GM21390 (cell line): ENCODE measurements at regions not wholly inside any gene's neighbourhood (a gene's known extent, or its start where the extent isn't known, plus 50 kb on each side); places are given as distances from the start of the nearest gene placed in this dataset.

ENCODE experiments used
- ATAC-seq: cut with Tn5 transposase; IDR thresholded peaks from one replicate; pipeline ENCODE4 v1.9.1; 2021; ENCODE audit not compliant: unreplicated experiment

DNA sequence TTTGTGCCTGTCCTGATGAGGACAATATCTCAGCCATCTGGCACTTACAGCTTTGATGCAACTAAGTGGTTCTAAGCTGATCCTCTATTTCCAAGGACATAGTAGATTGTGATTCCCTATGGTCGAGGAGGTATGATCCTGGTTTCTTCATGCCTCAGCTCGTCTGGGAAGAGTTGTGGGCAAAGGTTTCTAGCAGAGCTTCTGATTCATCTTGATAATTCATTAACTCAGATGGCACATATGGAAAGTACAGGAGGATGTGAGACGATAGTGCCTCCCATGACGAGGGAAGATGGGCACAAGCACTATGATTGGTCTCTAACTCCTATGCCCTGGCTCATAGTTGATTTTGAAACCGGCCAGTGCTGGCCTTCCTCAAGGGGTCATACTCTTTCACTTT lies 334.2 kb upstream of the SEMA6D start:
- ATAC-seq: no peak

DNA sequence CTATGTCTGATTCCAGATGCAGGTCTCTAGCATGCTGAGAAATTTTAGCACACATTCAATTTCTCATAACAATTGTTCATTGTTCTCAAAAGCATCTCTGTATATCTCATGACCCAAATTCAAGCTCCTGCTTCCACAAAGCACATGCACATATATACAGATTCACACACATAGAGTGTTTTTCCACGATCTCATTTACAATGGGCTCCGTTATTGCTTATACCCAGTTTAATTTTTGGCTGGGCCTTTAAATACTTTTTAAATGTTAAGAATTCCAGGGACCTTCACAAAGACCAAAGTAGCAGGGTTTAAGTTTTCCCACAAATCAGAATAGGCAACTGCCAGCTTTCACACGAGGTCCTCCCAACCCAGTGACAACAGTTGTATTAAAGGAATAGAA lies 333.5 kb upstream of the SEMA6D start:
- no peak for ATAC-seq

DNA sequence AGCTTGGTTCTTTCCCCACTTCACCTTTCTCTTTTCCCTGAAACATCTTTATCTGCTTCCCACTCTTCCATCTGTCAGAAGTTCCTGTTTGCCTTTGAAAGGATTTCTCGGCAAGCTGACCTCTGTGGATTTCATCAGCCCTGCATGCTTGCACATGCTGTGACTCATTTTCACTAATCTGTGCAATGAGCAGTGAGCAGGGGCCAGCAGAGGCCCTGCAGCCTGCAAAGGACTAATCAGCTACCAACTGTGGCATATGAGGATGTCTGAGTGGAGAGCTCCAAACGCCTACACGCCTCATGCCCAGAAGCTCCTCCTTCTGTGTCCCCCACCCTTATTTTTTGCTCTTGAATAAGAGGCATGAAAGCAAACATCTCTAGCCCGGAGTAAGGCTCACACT lies 333.0 kb upstream of the SEMA6D start:
- no peak for ATAC-seq

DNA sequence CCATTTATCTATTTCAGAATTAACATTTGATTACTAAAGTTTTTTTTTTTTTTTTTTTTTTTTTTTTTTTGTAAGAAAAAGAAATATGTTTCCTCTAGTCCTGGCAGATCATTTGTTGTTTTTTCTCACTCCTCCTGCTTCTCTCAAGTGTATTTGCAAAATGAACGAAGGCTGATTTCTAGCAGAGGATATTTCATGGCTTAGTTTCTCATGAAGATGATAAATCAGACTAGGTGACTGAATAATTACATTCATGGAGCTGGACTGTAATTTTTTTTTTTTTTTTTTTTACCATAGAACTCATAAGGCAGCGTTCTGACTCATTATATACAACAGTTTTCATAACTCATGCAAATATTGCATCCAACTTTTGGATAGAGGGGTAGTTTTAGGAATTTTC lies 332.5 kb upstream of the SEMA6D start:
- no peak for ATAC-seq

DNA sequence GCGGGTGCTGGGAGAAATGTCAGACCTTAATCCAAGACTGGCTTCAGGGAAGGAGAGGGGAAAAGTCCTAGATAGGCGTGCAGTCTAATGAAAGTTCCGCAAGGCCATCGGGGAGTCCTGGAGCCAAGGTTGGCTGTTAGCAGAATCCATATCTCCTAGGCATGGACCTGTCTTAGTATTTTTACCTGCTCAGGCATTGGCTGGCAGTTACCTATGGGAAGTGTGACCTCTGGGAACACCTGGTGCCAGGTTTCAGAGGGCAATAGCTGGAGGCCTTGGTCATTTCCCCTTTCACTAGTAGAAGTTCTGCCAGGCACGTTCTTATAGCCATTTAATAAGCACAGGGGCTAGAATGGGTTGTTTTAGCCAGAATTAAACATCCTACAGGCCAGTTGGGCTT lies 330.8 kb upstream of the SEMA6D start:
- no peak for ATAC-seq

DNA sequence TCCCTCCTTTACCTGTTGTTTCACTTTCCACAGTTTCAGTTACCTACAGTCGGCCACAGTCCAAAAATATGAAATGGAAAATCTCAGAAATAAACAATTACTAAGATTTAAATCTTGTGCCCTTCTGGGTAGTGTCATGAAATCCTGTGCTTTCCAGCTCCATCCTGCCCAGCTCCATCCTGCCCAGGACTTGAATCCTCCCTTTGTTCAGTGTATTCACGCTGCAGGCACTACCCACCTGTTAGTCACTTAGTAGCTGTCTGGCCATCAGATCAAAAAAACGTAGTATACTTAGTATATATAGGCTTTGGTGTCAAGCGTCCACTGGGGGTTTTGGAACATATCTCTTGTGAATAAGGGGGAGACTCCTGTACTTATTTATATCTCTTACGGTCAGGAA lies 329.0 kb upstream of the SEMA6D start:
- ATAC-seq: no peak

DNA sequence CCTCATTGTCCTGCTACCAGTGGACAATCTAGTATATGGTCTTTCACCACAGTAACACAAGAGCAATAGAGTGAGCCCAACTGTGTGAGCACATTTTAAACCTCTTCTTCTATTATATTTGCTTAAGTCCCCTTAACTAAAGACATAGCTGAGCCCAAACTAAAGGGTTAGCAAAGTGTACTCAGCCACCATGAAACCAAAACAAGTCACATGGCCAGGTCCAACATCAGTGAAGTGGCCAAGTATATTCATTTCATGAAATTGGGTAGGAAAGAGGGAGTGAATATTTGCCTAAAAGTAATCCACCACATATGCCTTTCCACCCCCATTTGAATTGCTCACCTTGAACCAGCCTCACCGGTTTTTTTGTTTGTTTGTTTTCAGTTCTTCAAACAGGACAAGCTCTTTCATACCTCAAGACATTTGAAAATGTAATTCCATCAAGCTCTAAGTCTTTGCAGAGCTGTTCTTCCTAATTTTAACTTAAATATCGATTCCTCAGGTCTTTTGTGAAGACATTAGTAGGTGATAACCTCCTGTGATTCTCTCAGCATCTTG lies 327.0 kb upstream of the SEMA6D start:
- ATAC-seq: no peak

DNA sequence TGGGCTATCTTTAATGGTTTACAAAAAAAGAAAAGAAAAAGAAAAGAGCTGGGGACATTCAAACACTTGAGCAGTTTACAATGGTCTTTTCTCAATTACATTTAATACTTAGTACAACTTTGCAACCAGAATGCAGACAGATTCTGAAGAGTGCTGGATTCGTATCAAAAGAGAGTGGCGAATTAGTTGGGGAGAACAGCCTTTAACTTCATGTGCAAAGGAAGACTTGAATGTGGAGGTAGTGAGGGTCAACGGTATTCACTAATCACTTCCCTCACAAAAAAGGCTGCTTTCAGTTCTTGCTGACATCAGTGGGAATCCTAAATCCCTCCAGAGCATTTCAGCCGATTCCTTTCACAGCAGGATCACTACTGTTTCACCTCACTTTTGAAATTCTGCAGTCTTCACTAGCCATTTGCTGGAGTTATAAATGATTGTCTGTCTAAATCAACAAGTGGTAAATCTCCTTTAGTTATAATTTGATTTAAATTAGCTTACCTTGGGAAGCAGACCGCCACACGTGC lies 323.0 kb upstream of the SEMA6D start:
- no peak for ATAC-seq

DNA sequence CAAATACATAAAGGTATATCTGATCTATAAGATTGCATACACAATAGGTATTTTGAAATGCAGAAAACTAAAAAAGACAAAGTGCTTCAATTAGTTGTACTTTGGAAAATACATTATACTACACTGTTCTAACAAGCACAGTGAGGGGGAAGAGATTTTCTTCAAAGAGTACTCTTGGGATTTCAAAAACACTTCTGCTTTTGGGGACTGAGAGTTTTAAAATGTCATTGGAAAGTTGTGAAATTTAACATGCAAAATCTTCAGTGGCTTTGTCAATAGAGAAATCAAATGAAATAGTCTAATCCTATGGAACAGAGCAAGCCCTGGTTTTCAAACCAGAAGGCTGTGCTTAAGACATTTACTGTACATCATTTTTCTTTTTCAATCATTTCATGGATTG lies 322.2 kb upstream of the SEMA6D start:
- no peak for ATAC-seq

DNA sequence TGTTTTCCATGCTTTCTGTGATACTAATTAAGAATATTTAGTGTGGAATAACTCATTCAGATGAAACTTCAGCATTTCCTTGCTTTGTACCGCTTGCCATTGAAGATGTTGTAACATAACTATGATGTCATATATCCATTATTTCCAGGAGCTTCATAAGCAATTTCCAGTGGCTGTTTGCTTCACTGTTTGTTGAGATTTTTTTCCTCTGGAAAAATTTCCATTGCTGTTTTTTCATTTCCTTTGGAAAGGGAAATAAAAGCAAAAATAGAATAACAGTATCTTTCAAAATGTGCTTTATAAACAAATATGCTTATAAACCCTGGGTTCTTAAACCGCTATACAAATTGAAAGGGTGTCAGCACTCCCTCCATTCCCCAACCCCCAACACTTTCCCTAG lies 319.6 kb upstream of the SEMA6D start:
- ATAC-seq: no peak

DNA sequence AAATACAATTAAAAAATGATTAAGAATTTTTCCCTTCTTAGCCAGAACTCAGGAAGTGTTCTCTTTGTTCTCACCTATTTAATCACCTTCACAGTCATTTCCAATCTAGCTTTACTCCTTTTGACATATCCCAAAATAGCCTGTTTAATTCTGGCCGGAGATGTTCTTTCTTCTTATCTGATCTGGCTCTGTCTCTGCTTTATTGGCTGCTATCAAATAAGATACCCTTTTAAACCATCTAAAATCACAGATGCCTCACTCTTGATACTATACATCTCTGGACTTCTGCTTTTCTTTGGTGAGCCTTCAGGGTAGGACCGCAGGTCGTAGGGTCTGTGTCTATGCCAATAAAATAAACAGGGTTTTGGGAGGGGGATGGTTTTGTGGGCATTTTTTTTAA lies 319.2 kb upstream of the SEMA6D start:
- no peak for ATAC-seq

DNA sequence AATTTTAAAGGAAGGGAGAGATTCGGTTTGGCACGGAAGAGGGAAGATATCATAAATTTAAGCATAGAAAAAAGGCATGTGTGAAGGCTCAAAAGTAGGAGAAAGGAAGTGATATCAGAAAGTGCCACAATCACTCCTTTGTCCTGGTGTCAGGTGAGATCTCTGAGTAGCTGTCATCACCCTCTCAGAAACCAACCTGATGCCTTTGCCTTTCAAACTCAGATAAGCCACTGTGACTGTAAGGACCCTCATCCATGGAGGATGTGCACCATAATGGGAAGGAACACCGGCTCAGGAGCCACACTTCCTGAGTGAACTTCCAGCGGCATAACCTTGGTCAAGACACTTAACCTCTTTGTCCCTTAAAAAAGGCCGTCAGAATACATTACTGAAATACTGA lies 318.7 kb upstream of the SEMA6D start:
- no peak for ATAC-seq

DNA sequence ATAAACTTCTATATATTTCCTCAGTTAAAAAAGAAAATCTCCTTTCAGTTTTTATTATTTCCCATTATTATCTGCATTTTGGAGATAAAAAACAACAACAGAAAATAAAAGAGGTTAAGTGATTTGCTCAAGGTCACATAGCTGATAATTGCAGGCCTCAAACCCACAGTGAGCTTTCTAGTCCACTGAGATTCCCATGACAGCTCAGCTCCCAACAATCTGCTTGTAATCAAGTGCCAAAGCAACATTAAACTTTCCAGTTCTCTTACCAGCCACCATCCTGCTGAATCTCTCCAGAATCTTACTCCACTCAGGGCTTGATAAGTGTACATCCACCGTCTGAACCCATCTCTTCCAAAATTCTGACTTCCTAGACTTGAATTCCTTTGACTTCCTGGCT lies 318.2 kb upstream of the SEMA6D start:
- ATAC-seq: no peak

DNA sequence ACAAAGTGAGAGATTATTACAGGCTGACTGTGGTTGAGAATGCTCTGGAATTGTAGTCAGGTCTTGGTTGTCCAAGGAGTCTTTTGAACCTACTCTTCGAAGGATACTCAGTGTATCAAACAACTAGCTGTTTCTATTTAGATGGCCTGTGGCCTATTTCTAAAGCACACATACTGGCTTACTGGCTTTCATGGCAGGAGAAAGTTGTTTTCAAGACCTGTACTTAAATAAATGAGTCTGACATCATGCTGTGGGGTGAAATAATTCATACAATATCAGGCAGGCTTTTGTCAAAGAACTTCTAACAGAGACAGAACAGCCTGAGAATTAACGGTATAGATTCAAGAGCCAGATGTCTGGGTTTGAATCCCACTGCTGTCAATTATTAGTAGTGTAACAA lies 316.7 kb upstream of the SEMA6D start:
- ATAC-seq: no peak

DNA sequence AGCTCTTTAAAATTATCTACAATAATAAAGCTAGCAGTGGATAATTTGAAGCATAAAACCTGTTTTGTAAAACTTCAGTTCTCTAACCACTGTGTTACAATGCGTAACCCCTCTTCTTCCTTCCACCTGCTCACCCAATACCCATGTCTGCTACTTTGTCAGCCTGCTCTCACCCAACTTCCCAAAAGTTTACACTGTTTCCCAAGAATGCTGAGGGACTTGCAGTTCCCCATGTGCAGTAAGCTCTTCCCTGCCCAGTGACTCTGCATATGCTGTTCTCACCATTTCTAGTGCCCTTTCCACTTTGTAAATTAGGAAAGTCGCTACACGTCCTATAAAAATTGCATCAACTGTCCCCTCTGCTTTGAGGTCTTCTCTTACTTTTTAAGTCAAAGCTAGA lies 315.9 kb upstream of the SEMA6D start:
- ATAC-seq: no peak

DNA sequence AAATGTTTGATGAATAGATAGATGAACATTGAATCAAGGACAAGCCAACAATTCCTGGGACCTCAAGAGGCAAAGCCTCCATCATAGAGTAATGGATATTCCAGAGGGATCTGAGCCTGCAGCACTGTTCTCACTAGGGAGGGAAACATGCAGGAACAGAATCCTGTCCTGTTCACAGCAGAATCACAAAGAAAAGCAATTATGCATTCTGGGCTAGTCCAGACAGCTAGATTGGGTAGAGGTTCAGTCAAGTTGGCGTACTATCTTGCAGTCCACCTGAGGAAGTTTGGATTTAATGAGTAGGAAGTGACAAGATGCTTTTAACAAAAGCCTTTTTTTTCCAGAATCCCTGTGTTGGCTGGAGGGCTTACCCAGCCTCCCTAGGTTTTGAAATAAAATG lies 314.5 kb upstream of the SEMA6D start:
- ATAC-seq: no peak

DNA sequence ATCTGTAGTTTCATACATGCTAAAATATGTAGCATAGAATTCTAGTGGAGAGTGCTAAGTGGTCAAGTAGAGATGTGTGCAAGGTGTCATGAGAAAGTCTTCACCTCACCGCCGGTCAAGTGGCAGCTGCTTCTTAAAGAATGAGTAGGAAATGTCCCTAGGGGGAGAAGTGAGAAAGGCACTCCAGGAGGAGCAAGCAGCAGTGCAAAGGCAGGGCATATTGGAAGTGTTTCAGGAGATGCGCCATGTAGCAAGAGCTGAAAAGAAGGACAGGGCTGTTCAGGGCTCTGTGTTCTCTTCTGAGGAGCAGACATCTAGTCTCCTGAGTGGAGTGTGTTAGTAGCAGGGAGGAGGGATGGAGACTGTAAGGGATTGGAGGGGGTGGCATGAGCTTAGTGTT lies 312.4 kb upstream of the SEMA6D start:
- no peak for ATAC-seq

DNA sequence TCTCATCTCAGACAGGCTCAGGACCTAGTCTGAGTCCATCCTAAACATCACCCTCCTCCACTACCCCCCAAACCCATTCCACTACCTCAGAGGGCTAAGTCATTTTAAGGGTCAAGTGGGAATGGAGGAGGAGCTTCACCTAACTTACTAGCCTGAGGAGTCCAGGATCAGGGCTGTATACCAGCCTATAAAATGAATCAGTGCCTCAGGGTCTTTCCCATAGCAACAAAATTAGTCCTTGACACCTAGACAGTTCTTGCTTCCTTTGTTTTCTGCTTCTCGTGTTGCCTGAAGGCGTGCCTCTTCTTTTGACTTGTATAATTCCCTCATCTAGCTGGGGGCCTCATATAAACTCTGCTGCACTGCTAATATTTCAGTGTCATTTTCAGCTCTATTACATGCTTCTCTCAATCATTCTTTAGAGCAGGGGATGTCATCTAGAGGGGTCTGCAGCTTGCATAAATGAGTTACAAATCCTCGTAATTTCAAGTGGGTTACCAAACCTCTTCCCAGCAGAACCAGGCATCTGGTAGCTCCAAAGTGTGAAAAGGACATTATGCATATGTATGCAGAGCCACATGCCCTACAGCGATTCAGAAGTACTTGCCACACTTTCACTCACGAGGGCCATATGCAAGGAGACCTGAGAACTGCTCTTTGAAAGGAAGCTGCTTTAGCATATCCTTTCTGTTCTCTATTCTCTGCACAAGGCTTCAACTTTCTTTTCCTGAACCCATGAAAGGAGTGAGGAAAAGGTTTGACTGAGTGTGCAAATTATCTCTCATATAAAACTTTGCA lies 311.7 kb upstream of the SEMA6D start:
- ATAC-seq: no peak

DNA sequence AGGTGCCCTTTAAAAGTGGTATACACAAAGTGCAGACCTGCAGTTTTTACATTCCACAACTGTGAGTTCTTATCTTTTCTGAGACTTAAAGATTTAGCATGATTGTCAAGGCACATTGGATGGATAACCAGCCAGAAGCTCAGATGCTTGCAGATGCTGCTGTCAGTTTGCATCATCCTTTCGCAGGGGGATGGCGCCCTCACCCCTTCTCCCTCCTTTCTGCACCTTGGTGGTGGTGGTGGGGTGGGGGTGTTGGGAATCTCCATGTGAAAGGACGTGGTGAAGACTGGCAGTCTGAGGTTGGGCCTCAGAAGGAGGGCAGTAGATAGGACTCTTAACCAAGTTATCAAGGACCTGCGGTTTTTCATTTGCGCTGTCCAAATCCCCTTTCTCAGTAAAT lies 309.6 kb upstream of the SEMA6D start:
- no peak for ATAC-seq

DNA sequence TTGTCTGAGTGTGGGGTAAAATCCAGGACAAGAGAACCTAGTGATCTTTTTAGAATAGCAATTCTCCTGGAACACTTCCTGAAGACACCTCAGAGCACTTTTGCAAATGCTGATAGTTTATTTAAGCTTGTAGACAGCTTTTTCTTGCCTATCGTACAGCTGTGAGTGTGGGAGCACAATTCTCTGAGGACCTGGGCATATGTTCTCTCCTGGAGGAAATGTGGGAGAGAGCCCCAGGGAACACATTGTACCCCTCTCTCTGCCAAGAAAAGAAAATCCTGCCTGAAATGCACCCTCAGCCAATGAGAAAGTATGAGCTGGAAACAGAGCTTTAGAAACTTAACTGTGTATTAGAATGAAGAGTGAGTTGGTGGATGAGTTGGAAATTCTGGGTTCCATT lies 308.3 kb upstream of the SEMA6D start:
- ATAC-seq: no peak

DNA sequence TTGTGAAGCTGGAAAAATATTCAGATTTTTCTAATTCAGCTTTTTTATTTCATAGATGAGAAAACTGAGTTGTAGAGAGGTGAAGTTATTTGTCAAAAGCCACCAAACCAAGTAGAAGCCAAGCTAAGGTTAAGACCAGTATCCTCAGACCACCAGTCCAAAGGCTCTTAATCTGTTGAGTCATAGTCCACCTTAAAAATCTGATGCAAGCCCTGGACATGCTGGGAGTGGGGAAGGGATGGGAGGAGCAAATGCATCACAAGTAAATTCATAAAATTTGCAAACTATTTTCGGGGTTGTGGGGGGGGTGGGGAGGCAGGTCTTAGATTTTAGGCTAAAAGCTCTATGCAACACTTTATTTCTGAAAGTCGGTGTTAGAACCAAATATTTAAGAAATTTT lies 307.7 kb upstream of the SEMA6D start:
- no peak for ATAC-seq

DNA sequence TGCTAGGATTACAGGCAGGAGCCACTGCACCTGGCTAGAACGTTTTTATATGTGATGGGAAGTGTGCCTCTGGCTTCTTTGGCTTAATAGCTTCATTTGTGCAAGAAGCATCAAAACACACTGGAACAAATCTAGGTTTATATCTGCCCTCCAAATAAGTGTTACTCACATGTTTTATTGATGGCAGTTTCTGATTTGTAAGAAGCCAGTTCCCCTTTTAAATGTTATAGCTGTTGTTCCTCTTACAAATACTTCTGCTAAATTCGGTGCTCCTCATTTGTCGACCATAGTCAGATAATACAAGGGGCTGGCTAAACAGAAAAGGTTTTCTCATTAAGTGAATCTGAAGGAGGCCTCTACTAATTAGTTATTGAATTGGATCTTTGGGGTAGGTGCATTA lies 307.1 kb upstream of the SEMA6D start:
- ATAC-seq: no peak

DNA sequence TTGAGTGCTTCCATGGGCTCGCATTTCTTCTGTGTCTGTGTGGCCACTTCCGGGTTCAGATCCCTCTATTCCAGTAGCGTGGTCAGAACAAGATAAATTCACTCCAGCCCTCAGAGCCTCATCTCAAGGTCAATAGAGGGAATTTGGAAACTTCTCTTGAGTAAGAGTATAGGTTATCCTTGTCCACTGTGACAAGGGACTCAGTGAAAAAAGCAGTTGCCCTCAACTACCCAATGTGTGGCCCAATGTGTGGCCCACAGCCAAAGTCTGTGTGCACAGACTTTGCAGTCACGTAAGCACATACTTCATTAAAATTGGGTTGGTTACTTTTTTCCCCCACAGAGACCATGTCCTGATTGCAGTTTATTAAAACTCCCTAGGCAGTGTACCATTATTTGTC lies 305.6 kb upstream of the SEMA6D start:
- ATAC-seq: no peak
